ENCODE measurements at regions not wholly inside any gene's neighbourhood (a gene's known extent, or its start where the extent isn't known, plus 50 kb on each side); places are given as distances from the start of the nearest gene placed in this dataset.

DNA sequence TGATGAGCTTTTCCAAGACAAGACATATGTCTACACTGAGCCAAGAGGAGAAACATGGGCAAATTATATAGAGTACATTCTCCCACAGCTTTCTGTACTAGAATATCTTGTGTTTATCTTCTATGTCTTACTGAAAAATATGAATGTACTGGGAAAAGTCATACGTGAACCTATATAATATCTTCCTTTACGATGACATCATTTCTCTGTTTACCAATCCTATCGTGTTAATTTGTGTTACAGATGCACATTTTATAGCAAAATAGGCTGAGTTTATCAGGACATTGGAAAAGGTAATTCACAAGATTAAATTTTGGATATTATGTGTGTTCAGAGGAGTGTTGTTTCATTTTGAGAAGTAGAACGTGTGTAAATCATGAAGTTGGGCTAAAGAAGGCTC is 452.5 kb upstream of the THRB start:
- BruUV-seq (replicated peaks), result no TSS peak
- TF ChIP-seq, protein P1, sequence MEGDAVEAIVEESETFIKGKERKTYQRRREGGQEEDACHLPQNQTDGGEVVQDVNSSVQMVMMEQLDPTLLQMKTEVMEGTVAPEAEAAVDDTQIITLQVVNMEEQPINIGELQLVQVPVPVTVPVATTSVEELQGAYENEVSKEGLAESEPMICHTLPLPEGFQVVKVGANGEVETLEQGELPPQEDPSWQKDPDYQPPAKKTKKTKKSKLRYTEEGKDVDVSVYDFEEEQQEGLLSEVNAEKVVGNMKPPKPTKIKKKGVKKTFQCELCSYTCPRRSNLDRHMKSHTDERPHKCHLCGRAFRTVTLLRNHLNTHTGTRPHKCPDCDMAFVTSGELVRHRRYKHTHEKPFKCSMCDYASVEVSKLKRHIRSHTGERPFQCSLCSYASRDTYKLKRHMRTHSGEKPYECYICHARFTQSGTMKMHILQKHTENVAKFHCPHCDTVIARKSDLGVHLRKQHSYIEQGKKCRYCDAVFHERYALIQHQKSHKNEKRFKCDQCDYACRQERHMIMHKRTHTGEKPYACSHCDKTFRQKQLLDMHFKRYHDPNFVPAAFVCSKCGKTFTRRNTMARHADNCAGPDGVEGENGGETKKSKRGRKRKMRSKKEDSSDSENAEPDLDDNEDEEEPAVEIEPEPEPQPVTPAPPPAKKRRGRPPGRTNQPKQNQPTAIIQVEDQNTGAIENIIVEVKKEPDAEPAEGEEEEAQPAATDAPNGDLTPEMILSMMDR (IDR thresholded peaks at IDR 0.05; ENCODE audit: unreplicated experiment), result no peak
- Mint-ChIP-seq H3K4me3 (ENCODE audit: low read depth, unreplicated experiment) (no peak overlapping the region), H3K4me1 (ENCODE audit: low read depth, unreplicated experiment) (peaks cover 12% of the 10 kb centered on the region), H3K27ac (ENCODE audit: unreplicated experiment) (no peak overlapping the region), H3K9me3 (ENCODE audit: low read depth, unreplicated experiment) (no peaks in the 10 kb centered on the region), H3K36me3 (ENCODE audit: insufficient read depth, unreplicated experiment) (no peaks in the 10 kb centered on the region), H3K27me3 (ENCODE audit: unreplicated experiment) (no peaks in the 10 kb centered on the region)
- intact Hi-C loops (cut with micrococcal nuclease; ENCODE audit: unreplicated experiment), result no loop called here
- CTCF ChIA-PET, result no interaction called here
- DNase-seq, result no peak

DNA sequence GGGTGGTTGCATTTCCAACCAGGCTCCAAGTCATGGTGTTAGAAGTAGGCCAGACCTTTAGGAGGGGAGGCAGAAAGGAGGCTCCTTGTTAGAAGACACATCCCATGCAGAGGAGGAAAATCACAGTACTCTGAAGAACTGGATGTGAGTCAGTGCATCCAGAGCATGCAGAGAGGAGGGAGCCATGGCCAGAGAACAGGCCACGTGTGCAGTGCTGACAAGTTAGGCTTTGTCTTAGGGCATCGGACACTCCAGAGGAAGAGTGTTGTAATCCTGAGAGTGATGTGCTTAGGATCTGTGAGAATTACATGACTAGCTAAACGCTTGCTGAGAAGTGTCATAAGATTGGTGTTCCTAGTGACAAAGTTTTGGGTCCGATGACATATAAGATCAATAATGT is 456.5 kb upstream of the THRB start:
- Mint-ChIP-seq H3K4me1 (ENCODE audit: low read depth, unreplicated experiment) (peaks cover 9% of the 10 kb centered on the region), H3K36me3 (ENCODE audit: insufficient read depth, unreplicated experiment) (no peaks in the 10 kb centered on the region), H3K9me3 (ENCODE audit: low read depth, unreplicated experiment) (no peaks in the 10 kb centered on the region), H3K4me3 (ENCODE audit: low read depth, unreplicated experiment) (no peak overlapping the region), H3K27ac (ENCODE audit: unreplicated experiment) (no peak overlapping the region), H3K27me3 (ENCODE audit: unreplicated experiment) (peaks cover 8% of the 10 kb centered on the region)
- no TSS peak for BruUV-seq (replicated peaks)
- CTCF ChIA-PET, result no interaction called here
- intact Hi-C loops (cut with micrococcal nuclease; ENCODE audit: unreplicated experiment), result no loop called here
- TF ChIP-seq, protein P1 (IDR thresholded peaks at IDR 0.05; ENCODE audit: unreplicated experiment), result no peak
- DNase-seq, result no peak

DNA sequence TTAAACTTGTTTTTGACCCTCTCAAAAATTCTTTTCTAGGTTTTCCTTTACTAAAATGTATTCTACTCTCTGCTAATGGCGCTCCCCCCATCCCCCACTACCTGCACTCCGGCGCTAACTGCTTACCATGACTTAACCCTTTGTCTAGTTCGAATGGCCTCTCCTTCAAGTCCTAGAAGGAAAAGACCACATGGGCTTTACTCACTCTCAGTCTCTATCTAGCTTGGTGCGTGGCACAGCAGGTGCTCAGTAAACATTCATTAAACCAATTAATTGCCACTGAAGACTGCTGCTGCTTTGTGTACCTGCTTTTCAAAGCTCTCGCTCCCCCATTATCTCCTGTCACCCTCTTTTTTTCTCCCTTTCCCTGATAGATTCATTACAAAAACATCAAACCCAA is 457.7 kb upstream of the THRB start:
- H3K27ac Mint-ChIP-seq (ENCODE audit: unreplicated experiment), result no peak overlapping the region
- BruUV-seq (replicated peaks), result no TSS peak
- TF ChIP-seq, protein P1 (IDR thresholded peaks at IDR 0.05; ENCODE audit: unreplicated experiment), result no peak
- H3K36me3 Mint-ChIP-seq (ENCODE audit: insufficient read depth, unreplicated experiment), result no peaks in the 10 kb centered on the region
- peaks cover 8% of the 10 kb centered on the region for H3K27me3 Mint-ChIP-seq (ENCODE audit: unreplicated experiment)
- peaks cover 9% of the 10 kb centered on the region for H3K4me1 Mint-ChIP-seq (ENCODE audit: low read depth, unreplicated experiment)
- CTCF ChIA-PET, result no interaction called here
- no peak for DNase-seq
- no peak overlapping the region for H3K4me3 Mint-ChIP-seq (ENCODE audit: low read depth, unreplicated experiment)
- no peaks in the 10 kb centered on the region for H3K9me3 Mint-ChIP-seq (ENCODE audit: low read depth, unreplicated experiment)
- intact Hi-C loops (cut with micrococcal nuclease; ENCODE audit: unreplicated experiment), result no loop called here

DNA sequence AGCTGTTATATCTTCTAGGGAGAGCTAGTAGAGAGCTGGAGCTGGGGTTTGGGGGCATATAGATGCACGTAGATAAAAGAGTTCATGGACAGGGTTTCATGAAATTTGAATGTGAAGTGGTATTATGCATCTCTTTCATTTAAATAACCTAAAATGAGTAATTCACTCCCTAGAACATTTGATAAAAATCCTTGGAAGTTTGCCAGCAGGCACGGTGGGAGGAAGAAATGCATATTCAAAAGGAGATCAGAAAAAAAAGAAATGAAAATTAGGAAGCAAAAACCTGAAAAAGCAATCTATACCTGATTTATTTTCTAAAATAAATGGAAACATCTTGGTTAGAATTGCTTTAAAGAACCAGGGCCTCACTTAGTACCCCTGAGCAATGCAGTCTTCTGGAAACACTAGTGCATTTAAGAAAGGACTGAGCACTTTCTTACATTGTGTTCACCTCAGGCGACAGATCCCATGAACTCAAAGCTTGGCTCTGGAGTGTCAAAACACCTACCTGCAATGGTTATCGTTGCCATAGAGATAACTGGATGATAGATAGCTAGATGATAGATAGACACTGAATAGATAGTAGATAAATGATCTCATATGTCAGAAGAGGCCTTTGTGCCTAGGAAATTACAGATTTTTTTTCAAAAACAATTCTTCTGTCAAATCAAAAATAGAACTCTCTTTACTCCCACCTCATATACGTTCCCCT is 458.6 kb upstream of the THRB start:
- H3K9me3 Mint-ChIP-seq (ENCODE audit: low read depth, unreplicated experiment), result no peaks in the 10 kb centered on the region
- DNase-seq, result no peak
- TF ChIP-seq, protein P1 (IDR thresholded peaks at IDR 0.05; ENCODE audit: unreplicated experiment), result no peak
- BruUV-seq (replicated peaks), result no TSS peak
- H3K36me3 Mint-ChIP-seq (ENCODE audit: insufficient read depth, unreplicated experiment), result no peaks in the 10 kb centered on the region
- peaks cover 9% of the 10 kb centered on the region for H3K4me1 Mint-ChIP-seq (ENCODE audit: low read depth, unreplicated experiment)
- peaks cover 8% of the 10 kb centered on the region for H3K27me3 Mint-ChIP-seq (ENCODE audit: unreplicated experiment)
- no peak overlapping the region for H3K27ac Mint-ChIP-seq (ENCODE audit: unreplicated experiment)
- intact Hi-C loops (cut with micrococcal nuclease; ENCODE audit: unreplicated experiment), result no loop called here
- CTCF ChIA-PET, result no interaction called here
- no peak overlapping the region for H3K4me3 Mint-ChIP-seq (ENCODE audit: low read depth, unreplicated experiment)

Measured in Calu3 (cell line).